Glutamatergic neuron (in vitro differentiated cells): ENCODE measurements at regions not wholly inside any gene's neighbourhood (a gene's known extent, or its start where the extent isn't known, plus 50 kb on each side); places are given as distances from the start of the nearest gene placed in this dataset.

Experiments
- DNase-seq: peaks from one replicate; pipeline ENCODE4 v3.0.0; 2022
- H3K27ac Mint-ChIP-seq: one replicate; pipeline ENCODE4 v1.8.0; 2020; ENCODE audit warnings: mild to moderate bottlenecking, mixed read lengths, inconsistent platforms; ENCODE audit not compliant: unreplicated experiment
- H3K27me3 Mint-ChIP-seq: one replicate; pipeline ENCODE4 v1.8.0; 2020; ENCODE audit warnings: mild to moderate bottlenecking, moderate library complexity, mixed read lengths, inconsistent platforms; ENCODE audit not compliant: unreplicated experiment
- H3K36me3 Mint-ChIP-seq: one replicate; pipeline ENCODE4 v1.8.0; 2020; ENCODE audit warnings: mild to moderate bottlenecking, mixed read lengths, inconsistent platforms; ENCODE audit not compliant: unreplicated experiment
- H3K4me1 Mint-ChIP-seq: one replicate; pipeline ENCODE4 v1.8.0; 2020; ENCODE audit warnings: mild to moderate bottlenecking, low read depth, mixed read lengths, inconsistent platforms; ENCODE audit not compliant: unreplicated experiment
- H3K4me3 Mint-ChIP-seq: one replicate; pipeline ENCODE4 v1.8.0; 2020; ENCODE audit warnings: mild to moderate bottlenecking, mixed read lengths, inconsistent platforms; ENCODE audit not compliant: unreplicated experiment
- H3K9me3 Mint-ChIP-seq: one replicate; pipeline ENCODE4 v1.8.0; 2020; ENCODE audit warnings: mild to moderate bottlenecking, moderate library complexity, mixed read lengths, inconsistent platforms; ENCODE audit not compliant: unreplicated experiment
- CTCF ChIP-seq: fragments of 200-600 bp; sonication (generic); IDR thresholded peaks from one replicate; pipeline ENCODE4 v1.5.0; 2021; ENCODE audit not compliant: partially characterized antibody, unreplicated experiment

GRCh38 chr3:10628891-10629670, 123.7 kb upstream of the ATP2B2 start:
- no peaks in the 10 kb centered on the region for H3K9me3 Mint-ChIP-seq
- peaks cover 11% of the 10 kb centered on the region for H3K4me1 Mint-ChIP-seq
- no peak for TF ChIP-seq CTCF
- H3K27me3 Mint-ChIP-seq: peaks cover 7% of the 10 kb centered on the region
- H3K4me3 Mint-ChIP-seq: no peak overlapping the region
- no peak overlapping the region for H3K27ac Mint-ChIP-seq
- DNase-seq: no peak
- no peaks in the 10 kb centered on the region for H3K36me3 Mint-ChIP-seq

- Mint-ChIP-seq H3K27ac (no peak overlapping the region), H3K27me3 (peaks cover 7% of the 10 kb centered on the region), H3K36me3 (no peaks in the 10 kb centered on the region), H3K4me1 (peaks cover 11% of the 10 kb centered on the region), H3K4me3 (no peak overlapping the region), H3K9me3 (no peaks in the 10 kb centered on the region)
- DNase-seq: no peak
- TF ChIP-seq CTCF: no peak
These were observed 124.3 kb upstream of the ATP2B2 start for GRCh38 chr3:10629671-10630040.

- H3K36me3 Mint-ChIP-seq: peaks cover under 1% of the 10 kb centered on the region
- TF ChIP-seq CTCF: no peak
- no peak overlapping the region for H3K27ac Mint-ChIP-seq
- DNase-seq: no peak
- no peak overlapping the region for H3K4me3 Mint-ChIP-seq
- peaks cover 9% of the 10 kb centered on the region for H3K27me3 Mint-ChIP-seq
- no peaks in the 10 kb centered on the region for H3K9me3 Mint-ChIP-seq
- H3K4me1 Mint-ChIP-seq: peaks cover 9% of the 10 kb centered on the region
These were observed 125.8 kb upstream of the ATP2B2 start for GRCh38 chr3:10631224-10631623.

- no peak for DNase-seq
- Mint-ChIP-seq H3K36me3 (peaks cover 5% of the 10 kb centered on the region), H3K27ac (no peak overlapping the region), H3K4me1 (peaks cover 9% of the 10 kb centered on the region), H3K9me3 (peaks cover 2% of the 10 kb centered on the region), H3K4me3 (no peak overlapping the region), H3K27me3 (peaks cover 7% of the 10 kb centered on the region)
- TF ChIP-seq CTCF: no peak
These were observed 126.7 kb upstream of the ATP2B2 start for GRCh38 chr3:10632125-10632524.

- TF ChIP-seq CTCF: no peak
- H3K36me3 Mint-ChIP-seq: peaks cover 11% of the 10 kb centered on the region
These were observed 127.4 kb upstream of the ATP2B2 start for GRCh38 chr3:10632741-10633140.

More at GRCh38 chr3:10632741-10633140, 127.4 kb upstream of the ATP2B2 start:
- DNase-seq: no peak
- Mint-ChIP-seq H3K4me3 (no peak overlapping the region), H3K27me3 (peaks cover 7% of the 10 kb centered on the region), H3K9me3 (peaks cover 7% of the 10 kb centered on the region), H3K4me1 (peaks cover 9% of the 10 kb centered on the region), H3K27ac (no peak overlapping the region)
